Ishikawa (cell line): ENCODE measurements at regions not wholly inside any gene's neighbourhood (a gene's known extent, or its start where the extent isn't known, plus 50 kb on each side); places are given as distances from the start of the nearest gene placed in this dataset.

ENCODE experiments used
- EGR1 ChIP-seq: IDR thresholded peaks from 2 replicates; pipeline ENCODE4 v1.6.1; 2012
- FOXM1 ChIP-seq: IDR thresholded peaks from 2 replicates; pipeline ENCODE4 v1.6.1; 2012; ENCODE audit warnings: low read depth, borderline replicate concordance
- MAX ChIP-seq: IDR thresholded peaks from 2 replicates; pipeline ENCODE4 v1.6.1; 2012
- NFIC ChIP-seq: IDR thresholded peaks from 2 replicates; pipeline ENCODE4 v1.6.1; 2012
- TAF1 ChIP-seq: IDR thresholded peaks from 2 replicates; pipeline ENCODE4 v1.6.1; 2012; ENCODE audit warnings: low read depth, mild to moderate bottlenecking
- TCF12 ChIP-seq: IDR thresholded peaks from 2 replicates; pipeline ENCODE4 v1.6.1; 2012; ENCODE audit warnings: low read depth
- YY1 ChIP-seq: IDR thresholded peaks from 2 replicates; pipeline ENCODE4 v1.6.1; 2012; ENCODE audit warnings: low read depth
- ZBTB7A ChIP-seq: IDR thresholded peaks from 2 replicates; pipeline ENCODE4 v1.6.1; 2012; ENCODE audit warnings: low read depth
- TF ChIP-seq, protein P1 (sequence below): IDR thresholded peaks from 2 replicates; pipeline ENCODE4 v1.6.1; 2012; ENCODE audit warnings: low read depth, mild to moderate bottlenecking
- TF ChIP-seq, protein P2 (sequence below): IDR thresholded peaks from 2 replicates; pipeline ENCODE4 v1.6.1; 2012

GRCh38 chr10:123331438-123331837, 177.2 kb downstream of the BUB3 start:
- TF ChIP-seq ZBTB7A (no peak), FOXM1 (no peak), YY1 (no peak), TAF1 (no peak), EGR1 (no peak), TCF12 (no peak), MAX (no peak), NFIC (no peak)
- TF ChIP-seq, protein P1, sequence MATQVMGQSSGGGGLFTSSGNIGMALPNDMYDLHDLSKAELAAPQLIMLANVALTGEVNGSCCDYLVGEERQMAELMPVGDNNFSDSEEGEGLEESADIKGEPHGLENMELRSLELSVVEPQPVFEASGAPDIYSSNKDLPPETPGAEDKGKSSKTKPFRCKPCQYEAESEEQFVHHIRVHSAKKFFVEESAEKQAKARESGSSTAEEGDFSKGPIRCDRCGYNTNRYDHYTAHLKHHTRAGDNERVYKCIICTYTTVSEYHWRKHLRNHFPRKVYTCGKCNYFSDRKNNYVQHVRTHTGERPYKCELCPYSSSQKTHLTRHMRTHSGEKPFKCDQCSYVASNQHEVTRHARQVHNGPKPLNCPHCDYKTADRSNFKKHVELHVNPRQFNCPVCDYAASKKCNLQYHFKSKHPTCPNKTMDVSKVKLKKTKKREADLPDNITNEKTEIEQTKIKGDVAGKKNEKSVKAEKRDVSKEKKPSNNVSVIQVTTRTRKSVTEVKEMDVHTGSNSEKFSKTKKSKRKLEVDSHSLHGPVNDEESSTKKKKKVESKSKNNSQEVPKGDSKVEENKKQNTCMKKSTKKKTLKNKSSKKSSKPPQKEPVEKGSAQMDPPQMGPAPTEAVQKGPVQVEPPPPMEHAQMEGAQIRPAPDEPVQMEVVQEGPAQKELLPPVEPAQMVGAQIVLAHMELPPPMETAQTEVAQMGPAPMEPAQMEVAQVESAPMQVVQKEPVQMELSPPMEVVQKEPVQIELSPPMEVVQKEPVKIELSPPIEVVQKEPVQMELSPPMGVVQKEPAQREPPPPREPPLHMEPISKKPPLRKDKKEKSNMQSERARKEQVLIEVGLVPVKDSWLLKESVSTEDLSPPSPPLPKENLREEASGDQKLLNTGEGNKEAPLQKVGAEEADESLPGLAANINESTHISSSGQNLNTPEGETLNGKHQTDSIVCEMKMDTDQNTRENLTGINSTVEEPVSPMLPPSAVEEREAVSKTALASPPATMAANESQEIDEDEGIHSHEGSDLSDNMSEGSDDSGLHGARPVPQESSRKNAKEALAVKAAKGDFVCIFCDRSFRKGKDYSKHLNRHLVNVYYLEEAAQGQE, result no peak
- TF ChIP-seq, protein P2, sequence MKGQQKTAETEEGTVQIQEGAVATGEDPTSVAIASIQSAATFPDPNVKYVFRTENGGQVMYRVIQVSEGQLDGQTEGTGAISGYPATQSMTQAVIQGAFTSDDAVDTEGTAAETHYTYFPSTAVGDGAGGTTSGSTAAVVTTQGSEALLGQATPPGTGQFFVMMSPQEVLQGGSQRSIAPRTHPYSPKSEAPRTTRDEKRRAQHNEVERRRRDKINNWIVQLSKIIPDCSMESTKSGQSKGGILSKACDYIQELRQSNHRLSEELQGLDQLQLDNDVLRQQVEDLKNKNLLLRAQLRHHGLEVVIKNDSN, result no peak
